H1 (cell line): ENCODE measurements at regions not wholly inside any gene's neighbourhood (a gene's known extent, or its start where the extent isn't known, plus 50 kb on each side); places are given as distances from the start of the nearest gene placed in this dataset.

Source experiments
- E2F6 ChIP-seq: IDR thresholded peaks from 2 replicates; pipeline ENCODE4 v1.6.1; 2012; ENCODE audit warnings: inconsistent platforms
- MAX ChIP-seq: IDR thresholded peaks from 2 replicates; pipeline ENCODE4 v1.6.1; 2012; ENCODE audit warnings: inconsistent platforms

GRCh38 chr2:176675271-176675949, 406.2 kb downstream of the MTX2 start (continued):
- TF ChIP-seq E2F6 (no peak), MAX (no peak)
